Astrocyte (in vitro differentiated cells and primary cell): ENCODE measurements at regions not wholly inside any gene's neighbourhood (a gene's known extent, or its start where the extent isn't known, plus 50 kb on each side); places are given as distances from the start of the nearest gene placed in this dataset.

Experiments used
- DNase-seq: peaks from one replicate; pipeline ENCODE4 v3.0.0-alpha.2; 2010; ENCODE audit warnings: low read depth
- FAIRE-seq: peaks from 2 replicates; lab custom pipeline; 2011; peaks lifted over from hg19 to GRCh38; lab: Jason Lieb, UNC
- H2AFZ ChIP-seq: 2 replicates; pipeline ENCODE4 v1.6.0; 2012; ENCODE audit warnings: low read depth, low read length, inconsistent platforms
- H3K27ac ChIP-seq: 2 replicates; pipeline ENCODE4 v1.5.1; 2011; ENCODE audit warnings: low read depth, low read length, inconsistent platforms
- H3K27me3 ChIP-seq: 2 replicates; pipeline ENCODE4 v1.6.0; 2011; ENCODE audit warnings: low read length, inconsistent platforms; ENCODE audit not compliant: insufficient read depth
- H3K36me3 ChIP-seq: 2 replicates; pipeline ENCODE4 v1.5.1; 2011; ENCODE audit warnings: low read length, inconsistent platforms; ENCODE audit not compliant: insufficient read depth
- H3K4me1 ChIP-seq: 2 replicates; pipeline ENCODE4 v1.5.1; 2011; ENCODE audit warnings: low read length, inconsistent platforms; ENCODE audit not compliant: insufficient read depth
- H3K4me2 ChIP-seq: 2 replicates; pipeline ENCODE4 v1.6.0; 2012; ENCODE audit warnings: low read length, inconsistent platforms
- H3K4me3 ChIP-seq: 2 replicates; pipeline ENCODE4 v1.5.1; 2011; ENCODE audit warnings: low read depth, mild to moderate bottlenecking, low read length, inconsistent platforms; ENCODE audit not compliant: insufficient read depth
- H3K79me2 ChIP-seq: 2 replicates; pipeline ENCODE4 v1.6.0; 2012; ENCODE audit warnings: mild to moderate bottlenecking, low read length, inconsistent platforms; ENCODE audit not compliant: insufficient read depth
- H3K9ac ChIP-seq: 2 replicates; pipeline ENCODE4 v1.6.0; 2012; ENCODE audit warnings: mild to moderate bottlenecking, low read length, inconsistent platforms
- H3K9me3 ChIP-seq: 2 replicates; pipeline ENCODE4 v1.5.1; 2012; ENCODE audit warnings: low read depth, mild to moderate bottlenecking, low read length, inconsistent platforms; ENCODE audit not compliant: insufficient read depth
- H4K20me1 ChIP-seq: 2 replicates; pipeline ENCODE4 v1.6.0; 2012; ENCODE audit warnings: low read length, inconsistent platforms; ENCODE audit not compliant: insufficient read depth
- H3K27ac Mint-ChIP-seq: one replicate; pipeline ENCODE4 v1.8.0; 2021; ENCODE audit warnings: mild to moderate bottlenecking, mixed read lengths; ENCODE audit not compliant: unreplicated experiment
- H3K27me3 Mint-ChIP-seq: one replicate; pipeline ENCODE4 v1.8.0; 2021; ENCODE audit warnings: low read depth, mixed read lengths; ENCODE audit not compliant: unreplicated experiment
- H3K36me3 Mint-ChIP-seq: one replicate; pipeline ENCODE4 v1.8.0; 2021; ENCODE audit warnings: low read depth, mixed read lengths; ENCODE audit not compliant: unreplicated experiment
- H3K4me1 Mint-ChIP-seq: one replicate; pipeline ENCODE4 v1.8.0; 2021; ENCODE audit warnings: low read depth, mixed read lengths; ENCODE audit not compliant: unreplicated experiment
- H3K4me3 Mint-ChIP-seq: one replicate; pipeline ENCODE4 v1.8.0; 2021; ENCODE audit warnings: mild to moderate bottlenecking, moderate library complexity, mixed read lengths; ENCODE audit not compliant: unreplicated experiment
- H3K9me3 Mint-ChIP-seq: one replicate; pipeline ENCODE4 v1.8.0; 2021; ENCODE audit warnings: mild to moderate bottlenecking, mixed read lengths; ENCODE audit not compliant: unreplicated experiment
- EZH2 ChIP-seq: IDR thresholded peaks from 2 replicates; pipeline ENCODE4 v1.6.1; 2012; ENCODE audit warnings: mild to moderate bottlenecking, low read length, inconsistent platforms; ENCODE audit not compliant: insufficient read depth
- TF ChIP-seq, protein P1 (sequence below): IDR thresholded peaks from 2 replicates; pipeline ENCODE4 v1.5.1; 2011; ENCODE audit warnings: low read depth, mild to moderate bottlenecking, inconsistent platforms, low read length, moderate library complexity; ENCODE audit not compliant: insufficient read depth

DNA sequence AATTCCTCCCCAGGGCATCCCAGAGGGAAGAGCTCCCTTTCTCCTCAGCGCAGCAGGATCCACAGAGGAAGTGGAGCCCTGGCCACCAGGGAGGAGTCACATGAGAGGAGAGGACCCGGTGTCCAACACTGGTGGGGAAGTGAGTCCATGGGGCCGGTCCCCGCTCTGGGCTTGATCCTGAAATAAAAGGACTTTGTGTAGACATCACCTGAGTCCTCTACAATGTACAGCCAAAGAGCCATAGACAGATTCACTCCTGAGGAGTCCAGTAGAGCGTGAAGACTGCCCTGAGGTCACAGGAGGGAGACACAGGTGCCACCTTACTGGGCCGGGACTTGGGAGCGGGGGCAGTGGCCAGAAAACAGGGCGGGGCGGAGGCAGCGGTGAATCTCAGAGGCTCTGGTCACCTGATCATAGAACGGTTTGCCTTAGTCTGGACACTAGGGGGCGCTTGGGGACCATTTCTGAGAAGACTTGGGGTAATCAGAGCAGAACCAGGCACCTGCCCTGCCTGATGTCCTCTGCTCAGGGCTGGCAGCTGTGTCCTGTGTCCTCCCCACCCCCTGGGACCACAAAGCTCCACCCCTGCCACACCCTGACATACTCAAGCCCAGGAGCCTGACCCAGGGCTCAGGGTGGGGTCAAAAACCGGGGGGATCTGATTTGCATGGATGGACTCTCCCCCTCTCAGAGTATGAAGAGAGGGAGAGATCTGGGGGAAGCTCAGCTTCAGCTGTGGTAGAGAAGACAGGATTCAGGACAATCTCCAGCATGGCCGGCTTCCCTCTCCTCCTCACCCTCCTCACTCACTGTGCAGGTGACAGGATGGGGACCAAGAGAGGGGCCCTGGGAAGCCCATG lies 112.7 kb downstream of the VPREB1 start:
- H3K36me3 Mint-ChIP-seq = no peaks in the 10 kb centered on the region
- H3K36me3 ChIP-seq = no peaks in the 10 kb centered on the region
- no peaks in the 10 kb centered on the region for H4K20me1 ChIP-seq
- no peak overlapping the region for H3K4me3 ChIP-seq
- H3K79me2 ChIP-seq = no peaks in the 10 kb centered on the region
- no peaks in the 10 kb centered on the region for H3K4me1 ChIP-seq
- peak overlapping the region; percentile 40 for H3K4me3 Mint-ChIP-seq
- no peak overlapping the region for H3K27ac ChIP-seq
- H3K4me1 Mint-ChIP-seq = no peaks in the 10 kb centered on the region
- H3K27me3 Mint-ChIP-seq = peaks cover 63% of the 10 kb centered on the region
- no peaks in the 10 kb centered on the region for H3K9me3 ChIP-seq
- DNase-seq (no peak), FAIRE-seq (no peak)
- peaks cover 2% of the 10 kb centered on the region for H3K27me3 ChIP-seq
- H3K4me2 ChIP-seq = no peak overlapping the region
- peaks cover 5% of the 10 kb centered on the region for H3K9me3 Mint-ChIP-seq
- H3K9ac ChIP-seq = no peak overlapping the region
- H3K27ac Mint-ChIP-seq = peak overlapping the region; percentile 72
- H2AFZ ChIP-seq = no peak overlapping the region
- TF ChIP-seq, protein P1, sequence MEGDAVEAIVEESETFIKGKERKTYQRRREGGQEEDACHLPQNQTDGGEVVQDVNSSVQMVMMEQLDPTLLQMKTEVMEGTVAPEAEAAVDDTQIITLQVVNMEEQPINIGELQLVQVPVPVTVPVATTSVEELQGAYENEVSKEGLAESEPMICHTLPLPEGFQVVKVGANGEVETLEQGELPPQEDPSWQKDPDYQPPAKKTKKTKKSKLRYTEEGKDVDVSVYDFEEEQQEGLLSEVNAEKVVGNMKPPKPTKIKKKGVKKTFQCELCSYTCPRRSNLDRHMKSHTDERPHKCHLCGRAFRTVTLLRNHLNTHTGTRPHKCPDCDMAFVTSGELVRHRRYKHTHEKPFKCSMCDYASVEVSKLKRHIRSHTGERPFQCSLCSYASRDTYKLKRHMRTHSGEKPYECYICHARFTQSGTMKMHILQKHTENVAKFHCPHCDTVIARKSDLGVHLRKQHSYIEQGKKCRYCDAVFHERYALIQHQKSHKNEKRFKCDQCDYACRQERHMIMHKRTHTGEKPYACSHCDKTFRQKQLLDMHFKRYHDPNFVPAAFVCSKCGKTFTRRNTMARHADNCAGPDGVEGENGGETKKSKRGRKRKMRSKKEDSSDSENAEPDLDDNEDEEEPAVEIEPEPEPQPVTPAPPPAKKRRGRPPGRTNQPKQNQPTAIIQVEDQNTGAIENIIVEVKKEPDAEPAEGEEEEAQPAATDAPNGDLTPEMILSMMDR = peak; percentile 50
- no peak for TF ChIP-seq EZH2

DNA sequence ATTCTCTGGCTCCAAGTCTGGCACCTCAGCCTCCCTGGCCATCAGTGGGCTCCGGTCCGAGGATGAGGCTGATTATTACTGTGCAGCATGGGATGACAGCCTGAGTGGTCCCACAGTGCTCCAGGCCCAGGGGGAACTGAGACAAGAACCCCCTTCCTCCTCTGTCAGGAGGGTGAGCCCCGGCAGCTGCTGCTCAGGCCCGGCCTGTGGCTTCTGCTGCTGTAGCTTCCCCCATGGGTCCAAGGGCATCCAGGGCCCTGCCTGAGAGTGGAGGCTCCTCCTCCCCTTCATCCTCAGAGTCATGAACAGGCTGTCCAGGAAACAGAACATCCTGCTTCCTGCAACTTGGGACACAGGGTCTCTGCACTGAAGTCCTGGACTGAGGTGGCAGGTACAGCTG lies 113.6 kb downstream of the VPREB1 start:
- no peak overlapping the region for H3K27ac Mint-ChIP-seq
- H3K9ac ChIP-seq = no peak overlapping the region
- peaks cover 6% of the 10 kb centered on the region for H3K27me3 ChIP-seq
- peaks cover 63% of the 10 kb centered on the region for H3K27me3 Mint-ChIP-seq
- no peaks in the 10 kb centered on the region for H4K20me1 ChIP-seq
- no peak overlapping the region for H3K27ac ChIP-seq
- no peak overlapping the region for H3K4me3 Mint-ChIP-seq
- no peak overlapping the region for H3K4me2 ChIP-seq
- no peak overlapping the region for H3K4me3 ChIP-seq
- no peaks in the 10 kb centered on the region for H3K4me1 Mint-ChIP-seq
- H3K79me2 ChIP-seq = no peaks in the 10 kb centered on the region
- DNase-seq (no peak), FAIRE-seq (no peak)
- H3K9me3 Mint-ChIP-seq = peaks cover 5% of the 10 kb centered on the region
- no peaks in the 10 kb centered on the region for H3K36me3 ChIP-seq
- H3K9me3 ChIP-seq = no peaks in the 10 kb centered on the region
- H3K4me1 ChIP-seq = no peaks in the 10 kb centered on the region
- H3K36me3 Mint-ChIP-seq = no peaks in the 10 kb centered on the region
- TF ChIP-seq, protein P1 = no peak
- no peak for TF ChIP-seq EZH2
- H2AFZ ChIP-seq = no peak overlapping the region

DNA sequence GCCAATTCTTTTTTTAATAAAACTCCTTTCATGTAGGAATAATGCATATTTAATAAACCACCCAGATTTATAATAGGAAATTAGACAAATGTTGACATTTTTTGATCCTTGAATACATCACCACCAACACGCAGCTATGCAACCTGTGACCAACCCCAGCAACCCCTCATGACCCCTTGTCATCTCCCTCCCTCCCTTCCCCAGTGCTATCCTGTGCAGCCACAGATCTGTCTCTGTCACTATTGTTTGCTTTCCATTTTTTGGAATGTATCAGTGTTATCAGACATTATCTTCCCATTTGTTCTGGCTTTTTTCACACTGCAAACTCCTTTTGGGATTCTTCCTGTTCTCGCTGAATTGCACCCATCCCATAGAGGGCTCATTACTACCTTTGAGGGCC lies 114.1 kb downstream of the VPREB1 start:
- no peak overlapping the region for H3K4me3 Mint-ChIP-seq
- Histone ChIP-seq H3K4me3 (no peak overlapping the region), H3K9ac (no peak overlapping the region), H3K27me3 (peaks cover 6% of the 10 kb centered on the region), H3K4me2 (no peak overlapping the region), H4K20me1 (no peaks in the 10 kb centered on the region), H2AFZ (no peak overlapping the region), H3K79me2 (no peaks in the 10 kb centered on the region), H3K27ac (no peak overlapping the region), H3K4me1 (no peaks in the 10 kb centered on the region), H3K9me3 (no peaks in the 10 kb centered on the region), H3K36me3 (no peaks in the 10 kb centered on the region)
- H3K27me3 Mint-ChIP-seq = peaks cover 63% of the 10 kb centered on the region
- H3K27ac Mint-ChIP-seq = no peak overlapping the region
- DNase-seq (no peak), FAIRE-seq (no peak)
- H3K36me3 Mint-ChIP-seq = no peaks in the 10 kb centered on the region
- peaks cover 5% of the 10 kb centered on the region for H3K9me3 Mint-ChIP-seq
- TF ChIP-seq, protein P1 = no peak
- TF ChIP-seq EZH2 = no peak
- H3K4me1 Mint-ChIP-seq = no peaks in the 10 kb centered on the region
